ENCODE measurements at regions not wholly inside any gene's neighbourhood (a gene's known extent, or its start where the extent isn't known, plus 50 kb on each side); places are given as distances from the start of the nearest gene placed in this dataset.

DNA sequence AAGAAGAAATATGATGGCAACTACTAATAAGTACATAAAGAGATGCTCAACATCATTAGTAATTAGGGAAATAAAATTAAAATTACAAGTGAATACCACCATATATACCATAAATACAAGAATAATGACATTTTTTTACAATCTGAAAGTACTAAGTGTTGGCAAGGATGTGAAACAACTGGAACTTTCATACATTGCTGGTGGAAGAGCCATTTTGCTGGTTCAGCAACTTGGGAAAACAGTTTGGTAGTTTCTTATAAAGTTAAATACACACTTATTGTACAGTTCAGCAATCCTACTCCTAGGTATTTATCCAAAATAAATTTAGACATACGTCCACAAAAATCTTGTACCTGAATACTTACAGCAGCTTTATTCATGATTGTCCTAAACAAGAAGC, 192.9 kb downstream of the CARTPT start:
- no peak for TF ChIP-seq POLR2A (IDR thresholded peaks at IDR 0.05)
- TF ChIP-seq, protein P1, sequence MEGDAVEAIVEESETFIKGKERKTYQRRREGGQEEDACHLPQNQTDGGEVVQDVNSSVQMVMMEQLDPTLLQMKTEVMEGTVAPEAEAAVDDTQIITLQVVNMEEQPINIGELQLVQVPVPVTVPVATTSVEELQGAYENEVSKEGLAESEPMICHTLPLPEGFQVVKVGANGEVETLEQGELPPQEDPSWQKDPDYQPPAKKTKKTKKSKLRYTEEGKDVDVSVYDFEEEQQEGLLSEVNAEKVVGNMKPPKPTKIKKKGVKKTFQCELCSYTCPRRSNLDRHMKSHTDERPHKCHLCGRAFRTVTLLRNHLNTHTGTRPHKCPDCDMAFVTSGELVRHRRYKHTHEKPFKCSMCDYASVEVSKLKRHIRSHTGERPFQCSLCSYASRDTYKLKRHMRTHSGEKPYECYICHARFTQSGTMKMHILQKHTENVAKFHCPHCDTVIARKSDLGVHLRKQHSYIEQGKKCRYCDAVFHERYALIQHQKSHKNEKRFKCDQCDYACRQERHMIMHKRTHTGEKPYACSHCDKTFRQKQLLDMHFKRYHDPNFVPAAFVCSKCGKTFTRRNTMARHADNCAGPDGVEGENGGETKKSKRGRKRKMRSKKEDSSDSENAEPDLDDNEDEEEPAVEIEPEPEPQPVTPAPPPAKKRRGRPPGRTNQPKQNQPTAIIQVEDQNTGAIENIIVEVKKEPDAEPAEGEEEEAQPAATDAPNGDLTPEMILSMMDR (IDR thresholded peaks at IDR 0.05) = no peak
